Fibroblast of gingiva (primary cell): ENCODE measurements at regions not wholly inside any gene's neighbourhood (a gene's known extent, or its start where the extent isn't known, plus 50 kb on each side); places are given as distances from the start of the nearest gene placed in this dataset.
A peak's percentile ranks its signal among the peaks of the same experiment; 100 is the strongest.
"Not testable (repeated sequence)": the region's sequence is repeated elsewhere in the genome, so short reads cannot be mapped to it uniquely, and the experiment has no call there.

Experiments
- DNase-seq: peaks from one replicate; pipeline ENCODE4 v3.0.0-alpha.2; 2011; ENCODE audit warnings: low read depth

- DNase-seq = no peak
Measured at GRCh38 chr18:43341014-43341413, 63.7 kb upstream of the SYT4 start.

GRCh38 chr18:43350176-43350575 is 72.9 kb upstream of the SYT4 start:
- DNase-seq = no peak

GRCh38 chr18:43364535-43364934 is 87.2 kb upstream of the SYT4 start:
- no peak for DNase-seq

- no peak for DNase-seq
Measured at GRCh38 chr18:43367895-43368294, 90.6 kb upstream of the SYT4 start.

- DNase-seq = not testable (repeated sequence)
Measured at GRCh38 chr18:43369311-43369710, 92.0 kb upstream of the SYT4 start.

GRCh38 chr18:43372773-43373172 is 95.5 kb upstream of the SYT4 start:
- no peak for DNase-seq

GRCh38 chr18:43380104-43380672 is 102.9 kb upstream of the SYT4 start:
- DNase-seq = no peak

GRCh38 chr18:43382641-43383403 is 105.5 kb upstream of the SYT4 start:
- no peak for DNase-seq

GRCh38 chr18:43389163-43389562 is 111.9 kb upstream of the SYT4 start:
- no peak for DNase-seq

GRCh38 chr18:43392168-43392567 is 114.9 kb upstream of the SYT4 start:
- no peak for DNase-seq

- peak; percentile 11 for DNase-seq
Measured at GRCh38 chr18:43393174-43393573, 115.9 kb upstream of the SYT4 start.

GRCh38 chr18:43396266-43396665 is 119.0 kb upstream of the SYT4 start:
- DNase-seq = no peak

- DNase-seq = no peak
Measured at GRCh38 chr18:43398601-43399000, 121.3 kb upstream of the SYT4 start.

- no peak for DNase-seq
Measured at GRCh38 chr18:43405097-43405496, 127.8 kb upstream of the SYT4 start.

- DNase-seq = no peak
Measured at GRCh38 chr18:43414006-43414405, 136.7 kb upstream of the SYT4 start.

GRCh38 chr18:43420091-43420490 is 142.8 kb upstream of the SYT4 start:
- no peak for DNase-seq

- DNase-seq = no peak
Measured at GRCh38 chr18:43420950-43421349, 143.7 kb upstream of the SYT4 start.

- DNase-seq = no peak
Measured at GRCh38 chr18:43422518-43422917, 145.2 kb upstream of the SYT4 start.

GRCh38 chr18:43435851-43436250 is 158.6 kb upstream of the SYT4 start:
- DNase-seq = no peak

- no peak for DNase-seq
Measured at GRCh38 chr18:43442131-43442530, 164.8 kb upstream of the SYT4 start.

GRCh38 chr18:43442571-43442970 is 165.3 kb upstream of the SYT4 start:
- DNase-seq = no peak

- DNase-seq = no peak
Measured at GRCh38 chr18:43465483-43465882, 188.2 kb upstream of the SYT4 start.

- DNase-seq = no peak
Measured at GRCh38 chr18:43471873-43472272, 194.6 kb upstream of the SYT4 start.

- DNase-seq = no peak
Measured at GRCh38 chr18:43481069-43481468, 203.8 kb upstream of the SYT4 start.
